ENCODE measurements at regions not wholly inside any gene's neighbourhood (a gene's known extent, or its start where the extent isn't known, plus 50 kb on each side); places are given as distances from the start of the nearest gene placed in this dataset.

GRCh38 chr12:19991146-19991545, 377.2 kb upstream of the PDE3A start (continued):
- TF ChIP-seq MGA (IDR thresholded peaks at IDR 0.05) (no peak), ZBTB49 (CRISPR knock-in tag; IDR thresholded peaks at IDR 0.05; ENCODE audit: borderline replicate concordance) (no peak), CEBPG (CRISPR knock-in tag; IDR thresholded peaks at IDR 0.05) (no peak), CEBPG (tag; conservative IDR thresholded peaks at IDR 0.05 in 1 of 2, IDR thresholded peaks at IDR 0.05 in 1 of 2) (no peak), ZNF212 (CRISPR knock-in tag; IDR thresholded peaks at IDR 0.05) (no peak), GABPB1 (CRISPR knock-in tag; IDR thresholded peaks at IDR 0.05) (no peak), ZMIZ1 (IDR thresholded peaks at IDR 0.05; ENCODE audit: low read depth in 2 of 2, low read length in 2 of 2) (no peak), ZNF253 (CRISPR knock-in tag; conservative IDR thresholded peaks at IDR 0.05) (no peak), ZNF184 (CRISPR knock-in tag; IDR thresholded peaks at IDR 0.05) (no peak), RBM15 (IDR thresholded peaks at IDR 0.05; ENCODE audit: insufficient read depth, low read length) (no peak), MTA2 (IDR thresholded peaks at IDR 0.05; ENCODE audit: low read depth) (no peak)

Measured in K562 (cell line).